ENCODE measurements at regions not wholly inside any gene's neighbourhood (a gene's known extent, or its start where the extent isn't known, plus 50 kb on each side); places are given as distances from the start of the nearest gene placed in this dataset.

DNA sequence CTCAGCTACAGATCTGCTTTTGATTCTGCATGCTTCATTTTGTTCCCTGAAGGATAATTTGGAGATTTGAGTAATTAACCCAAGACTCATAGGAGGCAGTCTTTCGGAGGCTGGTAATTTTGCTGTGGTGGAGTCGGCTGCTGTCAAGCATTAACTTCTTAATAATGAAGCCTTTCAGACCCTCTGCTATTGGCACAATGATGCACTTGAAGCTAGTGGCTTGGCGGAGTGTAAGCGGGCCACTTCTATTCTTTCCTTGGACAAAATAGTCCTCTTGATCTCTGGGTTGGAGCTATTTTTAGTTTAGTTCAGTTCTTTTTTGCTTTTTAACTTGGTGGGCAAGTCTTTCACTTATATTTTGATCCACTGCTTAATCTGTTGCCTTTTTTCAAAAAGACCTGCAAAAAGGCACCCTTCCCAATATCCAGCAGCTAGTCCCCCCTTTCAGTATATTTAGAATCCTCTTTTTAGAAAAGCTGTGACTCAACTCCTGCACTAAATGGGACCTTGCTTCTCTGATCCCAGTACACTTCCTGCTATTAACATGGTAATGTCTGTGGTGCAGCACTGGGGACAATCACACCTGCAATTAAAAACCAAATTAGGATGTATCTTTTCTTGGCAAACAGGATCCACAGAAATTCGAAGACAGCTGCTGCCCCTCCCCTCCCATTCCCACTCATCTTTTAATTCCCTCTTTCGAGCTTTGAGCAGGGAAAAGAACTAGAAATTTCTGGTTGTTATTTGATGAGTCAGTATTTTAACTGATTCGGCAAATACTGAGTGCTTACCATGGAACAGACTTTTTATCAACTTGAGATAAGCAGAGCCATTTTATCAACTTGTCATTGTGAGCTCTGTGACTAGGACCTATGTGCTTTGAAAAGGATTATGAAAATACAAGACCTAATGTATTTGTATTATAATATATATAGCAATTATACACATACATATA is 169.4 kb upstream of the ANKRD55 start:
- TF ChIP-seq, protein P1, sequence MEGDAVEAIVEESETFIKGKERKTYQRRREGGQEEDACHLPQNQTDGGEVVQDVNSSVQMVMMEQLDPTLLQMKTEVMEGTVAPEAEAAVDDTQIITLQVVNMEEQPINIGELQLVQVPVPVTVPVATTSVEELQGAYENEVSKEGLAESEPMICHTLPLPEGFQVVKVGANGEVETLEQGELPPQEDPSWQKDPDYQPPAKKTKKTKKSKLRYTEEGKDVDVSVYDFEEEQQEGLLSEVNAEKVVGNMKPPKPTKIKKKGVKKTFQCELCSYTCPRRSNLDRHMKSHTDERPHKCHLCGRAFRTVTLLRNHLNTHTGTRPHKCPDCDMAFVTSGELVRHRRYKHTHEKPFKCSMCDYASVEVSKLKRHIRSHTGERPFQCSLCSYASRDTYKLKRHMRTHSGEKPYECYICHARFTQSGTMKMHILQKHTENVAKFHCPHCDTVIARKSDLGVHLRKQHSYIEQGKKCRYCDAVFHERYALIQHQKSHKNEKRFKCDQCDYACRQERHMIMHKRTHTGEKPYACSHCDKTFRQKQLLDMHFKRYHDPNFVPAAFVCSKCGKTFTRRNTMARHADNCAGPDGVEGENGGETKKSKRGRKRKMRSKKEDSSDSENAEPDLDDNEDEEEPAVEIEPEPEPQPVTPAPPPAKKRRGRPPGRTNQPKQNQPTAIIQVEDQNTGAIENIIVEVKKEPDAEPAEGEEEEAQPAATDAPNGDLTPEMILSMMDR (IDR thresholded peaks at IDR 0.05): no peak
- no peak for TF ChIP-seq ZFX (IDR thresholded peaks at IDR 0.05; ENCODE audit: borderline replicate concordance)
